A549 (cell line): ENCODE measurements at regions not wholly inside any gene's neighbourhood (a gene's known extent, or its start where the extent isn't known, plus 50 kb on each side); places are given as distances from the start of the nearest gene placed in this dataset.
A peak's percentile ranks its signal among the peaks of the same experiment; 100 is the strongest.

Experiments
- ATAC-seq, 2 experiments: fragments of 200-7000 bp in 1 of 2; fragments of >200 bp in 1 of 2; cut with Nextera tagmentation in 1 of 2; cut with Tn5 transposase in 1 of 2; 3 replicates each; pipeline versions ENCODE4 v1.8.0 to v1.9.1; 2018 to 2020; ENCODE audit warnings: mild to moderate bottlenecking in 1 of 2, moderate library complexity in 1 of 2
- CTCF ChIA-PET: fragments of 300-600 bp; sonication (Branson Sonifier 250); formaldehyde crosslinking; extraction: SDS; loops from one replicate; lab custom pipeline; 2021; ENCODE audit warnings: antibody characterized with exemption, inconsistent platforms; lab: Yijun Ruan, JAX
- POLR2A ChIA-PET: fragments of 350-600 bp; formaldehyde crosslinking; extraction: SDS; loops from one replicate; lab custom pipeline; 2021; ENCODE audit warnings: antibody characterized with exemption, inconsistent platforms; lab: Yijun Ruan, JAX
- DNase-seq, 2 experiments: peaks; one replicate each; pipeline versions ENCODE4 v3.0.0 to v3.0.0-alpha.2; 2011 to 2016; ENCODE audit warnings: low read depth in 1 of 2, low spot score in 1 of 2
- FAIRE-seq: peaks from 2 replicates; lab custom pipeline; 2011; peaks lifted over from hg19 to GRCh38; lab: Jason Lieb, UNC
- H3K27ac ChIP-seq, 2 experiments: fragments of >200 bp; sonication (Bioruptor Twin); formaldehyde crosslinking; 3 replicates each; pipeline ENCODE4 v1.5.1; 2016 to 2017
- H3K4me1 ChIP-seq: fragments of >200 bp; sonication (Bioruptor Twin); formaldehyde crosslinking; 3 replicates; pipeline ENCODE4 v1.6.1; 2016
- H3K4me2 ChIP-seq: fragments of >200 bp; sonication (Bioruptor Twin); formaldehyde crosslinking; 3 replicates; pipeline ENCODE4 v1.6.1; 2016
- H3K4me3 ChIP-seq: fragments of >200 bp; sonication (Bioruptor Twin); formaldehyde crosslinking; 3 replicates; pipeline ENCODE4 v1.5.1; 2016
- H3K9me3 ChIP-seq: fragments of >200 bp; sonication (Bioruptor Twin); formaldehyde crosslinking; 3 replicates; pipeline ENCODE4 v1.6.1; 2016
- BHLHE40 ChIP-seq: IDR thresholded peaks from 2 replicates; pipeline ENCODE4 v1.6.1; 2012; ENCODE audit warnings: low read depth, low read length, inconsistent platforms
- CBX8 ChIP-seq: fragments of 200-600 bp; sonication (generic); IDR thresholded peaks from 2 replicates; pipeline ENCODE4 v1.6.1; 2016
- CHD2 ChIP-seq: fragments of 150-350 bp; IDR thresholded peaks from 2 replicates; pipeline ENCODE4 v1.6.1; 2014; ENCODE audit warnings: low read length; ENCODE audit not compliant: partially characterized antibody
- EP300 ChIP-seq, 2 experiments: fragments of >200 bp; sonication (Bioruptor Twin); formaldehyde crosslinking; IDR thresholded peaks; 2 replicates in 1 of 2; 3 replicates in 1 of 2; pipeline ENCODE4 v1.6.1; 2016 to 2017
- FOSB ChIP-seq: fragments of 250-450 bp; sonication (Bioruptor Pico); IDR thresholded peaks from 2 replicates; pipeline ENCODE4 v1.5.0; 2020; ENCODE audit warnings: mild to moderate bottlenecking, moderate library complexity
- GATA3 ChIP-seq: IDR thresholded peaks from 2 replicates; pipeline ENCODE4 v1.6.1; 2012; ENCODE audit warnings: borderline replicate concordance
- HDAC2 ChIP-seq: fragments of 200-600 bp; sonication (generic); IDR thresholded peaks from 2 replicates; pipeline ENCODE4 v1.6.1; 2016
- HES2 ChIP-seq: fragments of >200 bp; sonication (Bioruptor Twin); formaldehyde crosslinking; IDR thresholded peaks from 2 replicates; pipeline ENCODE4 v1.6.1; 2016
- HOXA7 ChIP-seq: fragments of 250-450 bp; sonication (Bioruptor Pico); IDR thresholded peaks from 2 replicates; pipeline ENCODE4 v1.5.0; 2020; ENCODE audit warnings: mild to moderate bottlenecking, moderate library complexity
- JUNB ChIP-seq: fragments of >200 bp; sonication (Bioruptor Twin); formaldehyde crosslinking; IDR thresholded peaks from 2 replicates; pipeline ENCODE4 v1.6.1; 2016
- KDM5A ChIP-seq: fragments of 200-600 bp; sonication (generic); IDR thresholded peaks from 2 replicates; pipeline ENCODE4 v1.6.1; 2016; ENCODE audit warnings: antibody characterized with exemption, mild to moderate bottlenecking
- MAX ChIP-seq: IDR thresholded peaks from 2 replicates; pipeline ENCODE4 v1.6.1; 2012
- MAZ ChIP-seq: fragments of 150-350 bp; IDR thresholded peaks from 2 replicates; pipeline ENCODE4 v1.6.1; 2014; ENCODE audit warnings: antibody characterized with exemption, low read depth, low read length, borderline replicate concordance
- PHF8 ChIP-seq: fragments of 200-600 bp; sonication (generic); IDR thresholded peaks from 2 replicates; pipeline ENCODE4 v1.6.1; 2016; ENCODE audit warnings: low read depth, mild to moderate bottlenecking, antibody characterized with exemption, moderate library complexity, borderline replicate concordance
- POLR2A ChIP-seq: IDR thresholded peaks from 2 replicates; pipeline ENCODE4 v1.6.1; 2012; ENCODE audit warnings: mild to moderate bottlenecking, low read length
- RARB ChIP-seq: fragments of 250-450 bp; sonication (Bioruptor Pico); IDR thresholded peaks from 2 replicates; pipeline ENCODE4 v1.8.0; 2021; ENCODE audit warnings: mild to moderate bottlenecking, moderate library complexity
- RNF2 ChIP-seq: fragments of 200-600 bp; sonication (generic); IDR thresholded peaks from 2 replicates; pipeline ENCODE4 v1.6.1; 2016; ENCODE audit warnings: low read depth, mild to moderate bottlenecking, antibody characterized with exemption, moderate library complexity, borderline replicate concordance
- SMC3 ChIP-seq: fragments of >200 bp; sonication (Bioruptor Twin); formaldehyde crosslinking; IDR thresholded peaks from 3 replicates; pipeline ENCODE4 v1.6.1; 2018; ENCODE audit warnings: inconsistent platforms
- ZFP36 ChIP-seq: fragments of 450-650 bp; IDR thresholded peaks from 2 replicates; pipeline ENCODE4 v1.6.1; 2014; ENCODE audit warnings: borderline replicate concordance; ENCODE audit not compliant: partially characterized antibody
- WGBS: methylation state at CpG from one replicate; pipeline ENCODE4 v1.1.6; 2017; ENCODE audit errors: missing lambda C conversion rate; 5-methylcytosine and 5-hydroxymethylcytosine counted together
- TF ChIP-seq, protein P1 (sequence below): fragments of 150-350 bp; IDR thresholded peaks from 2 replicates; pipeline ENCODE4 v1.6.1; 2014; ENCODE audit warnings: low read depth, mild to moderate bottlenecking, low read length

- no peak for TF ChIP-seq HOXA7 (CRISPR knock-in tag)
- TF ChIP-seq MAZ = no peak
- no peak for TF ChIP-seq SMC3
- TF ChIP-seq CBX8 = no peak
- no peak for TF ChIP-seq JUNB
These were observed 109.1 kb upstream of the GLI2 start (continued) for GRCh38 chr2:120626566-120626965.

DNA sequence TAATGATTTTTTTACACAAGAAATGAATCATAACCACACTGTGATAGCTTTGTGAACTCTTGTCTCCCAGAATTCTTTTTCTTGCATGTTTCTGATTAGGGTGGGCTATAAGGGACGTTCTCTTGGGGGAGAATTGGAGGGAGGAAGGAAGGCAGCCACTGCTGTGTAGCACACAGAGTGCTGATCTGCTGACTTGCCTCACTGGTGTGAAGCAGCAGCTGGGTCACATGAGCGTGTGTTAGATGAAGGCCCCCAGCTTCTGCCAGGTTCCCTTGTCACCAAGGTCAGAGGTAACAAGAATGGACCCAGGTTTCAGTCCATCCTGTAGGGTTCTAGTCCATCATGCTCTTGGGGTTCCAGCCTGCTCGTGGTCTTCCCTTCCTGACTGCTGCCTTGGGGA lies 107.4 kb upstream of the GLI2 start:
- no peak for FAIRE-seq
- ChIA-PET CTCF (interaction anchor here (1.2 kb wide), 1 partner anchor 47 kb away, joined by 3 read pairs; no protein-coding TSS in a partner anchor), POLR2A (no interaction called here)
- WGBS = 0% methylated on average over 3 of the region's 3 CpGs
- Histone ChIP-seq H3K4me2 (no peak overlapping the region), H3K4me3 (no peak overlapping the region), H3K27ac (no peak overlapping the region), H3K4me1 (no peaks in the 10 kb centered on the region), H3K9me3 (peaks cover 12% of the 10 kb centered on the region)
- TF ChIP-seq CHD2 = no peak
- TF ChIP-seq BHLHE40 = no peak
- no peak for DNase-seq
- no peak for ATAC-seq

GRCh38 chr2:120629241-120629895 lies 106.3 kb upstream of the GLI2 start:
- POLR2A ChIA-PET = no interaction called here
- TF ChIP-seq ZFP36 (no peak), GATA3 (no peak), KDM5A (no peak), HDAC2 (no peak), HES2 (no peak), RNF2 (no peak), MAX (no peak), SMC3 (no peak), RARB (no peak), EP300 (IDR thresholded peaks at IDR 0.05) (no peak), FOSB (CRISPR knock-in tag) (no peak), POLR2A (no peak), PHF8 (no peak)
- TF ChIP-seq, protein P1, sequence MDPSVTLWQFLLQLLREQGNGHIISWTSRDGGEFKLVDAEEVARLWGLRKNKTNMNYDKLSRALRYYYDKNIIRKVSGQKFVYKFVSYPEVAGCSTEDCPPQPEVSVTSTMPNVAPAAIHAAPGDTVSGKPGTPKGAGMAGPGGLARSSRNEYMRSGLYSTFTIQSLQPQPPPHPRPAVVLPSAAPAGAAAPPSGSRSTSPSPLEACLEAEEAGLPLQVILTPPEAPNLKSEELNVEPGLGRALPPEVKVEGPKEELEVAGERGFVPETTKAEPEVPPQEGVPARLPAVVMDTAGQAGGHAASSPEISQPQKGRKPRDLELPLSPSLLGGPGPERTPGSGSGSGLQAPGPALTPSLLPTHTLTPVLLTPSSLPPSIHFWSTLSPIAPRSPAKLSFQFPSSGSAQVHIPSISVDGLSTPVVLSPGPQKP = no peak
- TF ChIP-seq, all 56 proteins: peak for 0

DNA sequence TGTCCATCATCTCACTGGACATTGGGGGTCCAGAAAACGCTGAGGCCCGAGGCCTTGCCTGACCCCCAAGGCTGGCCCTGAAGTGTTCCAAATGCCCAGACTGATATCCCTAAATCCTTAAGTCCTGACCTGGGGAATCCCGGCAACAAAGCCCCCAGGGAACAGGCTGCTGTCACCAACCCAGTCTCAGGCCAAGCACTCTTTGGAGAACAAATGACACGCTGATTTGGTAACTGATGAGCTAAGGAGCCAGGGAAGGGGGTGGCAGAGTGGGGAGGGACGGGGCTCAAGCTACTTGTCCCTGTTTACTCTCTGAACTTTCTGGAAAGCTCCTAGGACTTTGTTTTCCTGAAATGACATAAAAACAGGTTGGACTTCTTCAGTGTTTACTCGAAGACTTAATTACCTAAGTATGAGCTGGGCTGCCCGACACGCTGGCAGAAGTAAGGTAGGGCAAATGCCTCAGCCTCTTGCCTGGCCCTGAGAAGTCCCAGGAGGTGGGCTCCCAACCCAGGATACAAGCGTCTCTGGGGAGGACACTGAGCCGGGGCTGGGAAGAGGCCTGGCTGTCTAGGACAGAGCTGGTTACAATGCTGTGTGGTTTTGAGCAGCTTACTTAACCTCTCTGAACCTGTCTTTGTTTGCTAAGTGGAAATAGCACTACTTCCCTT lies 105.5 kb upstream of the GLI2 start:
- peaks cover 12% of the 10 kb centered on the region for H3K9me3 ChIP-seq
- no peak overlapping the region for H3K4me2 ChIP-seq
- H3K27ac ChIP-seq = no peak overlapping the region
- WGBS = 49% methylated on average over 10 of the region's 10 CpGs
- no peak for FAIRE-seq
- ATAC-seq = no peak
- no peaks in the 10 kb centered on the region for H3K4me1 ChIP-seq
- ChIA-PET CTCF (interaction anchor here (0.9 to 1.3 kb wide), 5 partner anchors 10 to 53 kb away, joined by 3 to 5 read pairs (median 3); no protein-coding TSS in a partner anchor), POLR2A (no interaction called here)
- DNase-seq = no peak
- no peak for TF ChIP-seq RARB
- peak; percentile 44 for TF ChIP-seq ZFP36
- no peak overlapping the region for H3K4me3 ChIP-seq

More at GRCh38 chr2:120629241-120629895, 106.3 kb upstream of the GLI2 start:
- ATAC-seq (no peak), DNase-seq (no peak), FAIRE-seq (no peak)
- Histone ChIP-seq H3K9me3 (peaks cover 12% of the 10 kb centered on the region), H3K4me2 (no peak overlapping the region), H3K27ac (no peak overlapping the region), H3K4me3 (no peak overlapping the region), H3K4me1 (no peaks in the 10 kb centered on the region)
- CTCF ChIA-PET = interaction anchor here (1.0 to 1.3 kb wide), 4 partner anchors 10 to 51 kb away, joined by 3 to 5 read pairs (median 3); no protein-coding TSS in a partner anchor
- 35% methylated on average over 8 of the region's 8 CpGs for WGBS
